ENCODE measurements at regions not wholly inside any gene's neighbourhood (a gene's known extent, or its start where the extent isn't known, plus 50 kb on each side); places are given as distances from the start of the nearest gene placed in this dataset.
"Not testable (repeated sequence)": the region's sequence is repeated elsewhere in the genome, so short reads cannot be mapped to it uniquely, and the experiment has no call there.

- no peak for DNase-seq
- no peaks in the 10 kb centered on the region for H3K27me3 ChIP-seq (ENCODE audit: low read length)
- no peaks in the 10 kb centered on the region for H4K20me1 ChIP-seq (ENCODE audit: insufficient read depth, low read depth, low read length)
- H3K4me1 ChIP-seq (ENCODE audit: low read length), result peaks cover 17% of the 10 kb centered on the region
- no peak overlapping the region for H3K4me2 ChIP-seq (ENCODE audit: low read depth, low read length, poor library complexity, severe bottlenecking)
- no peaks in the 10 kb centered on the region for H3K79me2 ChIP-seq (ENCODE audit: low read length)
- no peak overlapping the region for H2AFZ ChIP-seq (ENCODE audit: low read length)
- no peak overlapping the region for H3K9ac ChIP-seq (ENCODE audit: low read length)
- no peak overlapping the region for H3K4me3 ChIP-seq (ENCODE audit: low read length)
- no peak overlapping the region for H3K27ac ChIP-seq (ENCODE audit: low read length)
- no peaks in the 10 kb centered on the region for H3K9me3 ChIP-seq (ENCODE audit: low read length)
- no peaks in the 10 kb centered on the region for H3K9me2 ChIP-seq (replicated peaks; ENCODE audit: insufficient read depth, low read length)
- no peaks in the 10 kb centered on the region for H3K36me3 ChIP-seq (ENCODE audit: insufficient read depth, low read length)
These were observed 235.5 kb upstream of the ZNF608 start for GRCh38 chr5:124981901-124982300.

DNA sequence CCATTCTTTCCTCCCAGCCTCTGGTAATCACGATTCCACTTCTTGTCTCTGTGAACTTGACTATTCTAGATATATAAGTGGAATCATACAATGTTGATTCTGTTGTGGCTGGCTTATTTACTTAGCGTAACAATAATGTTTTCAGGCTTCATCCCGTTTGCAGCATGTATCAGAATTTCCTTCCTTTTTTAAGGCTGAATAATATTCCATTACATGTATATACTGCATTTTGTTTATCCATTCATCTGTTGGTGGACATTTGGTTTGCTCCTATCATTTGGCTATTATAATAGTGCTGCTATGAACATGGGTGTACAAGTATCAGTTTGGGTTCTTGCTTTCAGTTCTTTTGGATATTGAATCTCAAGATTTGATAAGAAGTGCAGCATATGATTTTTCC is 239.7 kb upstream of the ZNF608 start:
- Histone ChIP-seq H4K20me1 (ENCODE audit: insufficient read depth, low read depth, low read length) (no peaks in the 10 kb centered on the region), H3K27me3 (ENCODE audit: low read length) (no peaks in the 10 kb centered on the region), H3K36me3 (ENCODE audit: insufficient read depth, low read length) (no peaks in the 10 kb centered on the region), H3K27ac (ENCODE audit: low read length) (no peak overlapping the region), H3K79me2 (ENCODE audit: low read length) (no peaks in the 10 kb centered on the region), H3K9ac (ENCODE audit: low read length) (no peak overlapping the region), H3K4me3 (ENCODE audit: low read length) (no peak overlapping the region), H3K4me1 (ENCODE audit: low read length) (peaks cover 2% of the 10 kb centered on the region), H3K9me3 (ENCODE audit: low read length) (no peaks in the 10 kb centered on the region), H3K9me2 (replicated peaks; ENCODE audit: insufficient read depth, low read length) (no peaks in the 10 kb centered on the region), H2AFZ (ENCODE audit: low read length) (no peak overlapping the region), H3K4me2 (ENCODE audit: low read depth, low read length, poor library complexity, severe bottlenecking) (no peak overlapping the region)
- DNase-seq, result no peak

DNA sequence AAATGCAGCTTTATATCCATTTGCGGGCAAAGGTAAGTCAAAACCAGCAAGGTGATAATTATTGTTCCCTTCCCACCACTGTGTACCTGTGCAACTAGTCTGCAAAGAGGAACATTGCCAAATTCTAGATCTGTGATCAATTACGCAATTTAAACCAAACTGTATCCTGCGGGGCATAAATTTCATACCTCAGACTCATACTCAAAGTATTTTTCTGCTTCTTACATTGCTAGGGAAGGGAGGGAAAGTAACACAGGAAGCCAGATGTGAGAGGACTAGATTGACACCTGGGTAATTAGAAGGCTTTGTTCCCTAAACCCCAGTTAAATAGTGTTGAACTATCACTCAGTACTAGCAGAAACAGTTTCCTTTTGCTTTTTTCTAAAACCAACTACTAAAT is 240.2 kb upstream of the ZNF608 start:
- Histone ChIP-seq H3K9me2 (replicated peaks; ENCODE audit: insufficient read depth, low read length) (no peaks in the 10 kb centered on the region), H3K9me3 (ENCODE audit: low read length) (no peaks in the 10 kb centered on the region), H3K4me2 (ENCODE audit: low read depth, low read length, poor library complexity, severe bottlenecking) (no peak overlapping the region), H4K20me1 (ENCODE audit: insufficient read depth, low read depth, low read length) (no peaks in the 10 kb centered on the region), H3K36me3 (ENCODE audit: insufficient read depth, low read length) (no peaks in the 10 kb centered on the region), H3K27ac (ENCODE audit: low read length) (no peak overlapping the region), H2AFZ (ENCODE audit: low read length) (no peak overlapping the region), H3K4me3 (ENCODE audit: low read length) (no peak overlapping the region), H3K79me2 (ENCODE audit: low read length) (no peaks in the 10 kb centered on the region), H3K27me3 (ENCODE audit: low read length) (no peaks in the 10 kb centered on the region), H3K4me1 (ENCODE audit: low read length) (no peaks in the 10 kb centered on the region), H3K9ac (ENCODE audit: low read length) (no peak overlapping the region)
- no peak for DNase-seq

GRCh38 chr5:124987786-124988185 is 241.3 kb upstream of the ZNF608 start:
- H4K20me1 ChIP-seq (ENCODE audit: insufficient read depth, low read depth, low read length); DNase-seq; H3K4me3 ChIP-seq (ENCODE audit: low read length); H3K79me2 ChIP-seq (ENCODE audit: low read length); H3K4me2 ChIP-seq (ENCODE audit: low read depth, low read length, poor library complexity, severe bottlenecking); H3K4me1 ChIP-seq (ENCODE audit: low read length); H3K36me3 ChIP-seq (ENCODE audit: insufficient read depth, low read length); H3K27me3 ChIP-seq (ENCODE audit: low read length); H3K9me2 ChIP-seq (replicated peaks; ENCODE audit: insufficient read depth, low read length); H3K9me3 ChIP-seq (ENCODE audit: low read length); H2AFZ ChIP-seq (ENCODE audit: low read length); H3K27ac ChIP-seq (ENCODE audit: low read length); H3K9ac ChIP-seq (ENCODE audit: low read length): not testable (repeated sequence)

GRCh38 chr5:124990723-124991122 is 244.3 kb upstream of the ZNF608 start:
- Histone ChIP-seq H3K27me3 (ENCODE audit: low read length) (no peaks in the 10 kb centered on the region), H3K9ac (ENCODE audit: low read length) (no peak overlapping the region), H3K36me3 (ENCODE audit: insufficient read depth, low read length) (no peaks in the 10 kb centered on the region), H3K79me2 (ENCODE audit: low read length) (no peaks in the 10 kb centered on the region), H3K4me2 (ENCODE audit: low read depth, low read length, poor library complexity, severe bottlenecking) (no peak overlapping the region), H3K4me3 (ENCODE audit: low read length) (no peak overlapping the region), H3K9me2 (replicated peaks; ENCODE audit: insufficient read depth, low read length) (no peaks in the 10 kb centered on the region), H3K4me1 (ENCODE audit: low read length) (no peaks in the 10 kb centered on the region), H3K9me3 (ENCODE audit: low read length) (no peaks in the 10 kb centered on the region), H2AFZ (ENCODE audit: low read length) (no peak overlapping the region), H4K20me1 (ENCODE audit: insufficient read depth, low read depth, low read length) (no peaks in the 10 kb centered on the region), H3K27ac (ENCODE audit: low read length) (no peak overlapping the region)
- DNase-seq, result no peak

GRCh38 chr5:124995421-124995820 is 249.0 kb upstream of the ZNF608 start:
- Histone ChIP-seq H3K4me1 (ENCODE audit: low read length) (peaks cover 7% of the 10 kb centered on the region), H3K9me2 (replicated peaks; ENCODE audit: insufficient read depth, low read length) (no peaks in the 10 kb centered on the region), H3K4me2 (ENCODE audit: low read depth, low read length, poor library complexity, severe bottlenecking) (no peak overlapping the region), H4K20me1 (ENCODE audit: insufficient read depth, low read depth, low read length) (no peaks in the 10 kb centered on the region), H2AFZ (ENCODE audit: low read length) (no peak overlapping the region), H3K27me3 (ENCODE audit: low read length) (no peaks in the 10 kb centered on the region), H3K79me2 (ENCODE audit: low read length) (no peaks in the 10 kb centered on the region), H3K27ac (ENCODE audit: low read length) (no peak overlapping the region), H3K36me3 (ENCODE audit: insufficient read depth, low read length) (no peaks in the 10 kb centered on the region), H3K4me3 (ENCODE audit: low read length) (no peak overlapping the region), H3K9me3 (ENCODE audit: low read length) (no peaks in the 10 kb centered on the region), H3K9ac (ENCODE audit: low read length) (no peak overlapping the region)
- no peak for DNase-seq

DNA sequence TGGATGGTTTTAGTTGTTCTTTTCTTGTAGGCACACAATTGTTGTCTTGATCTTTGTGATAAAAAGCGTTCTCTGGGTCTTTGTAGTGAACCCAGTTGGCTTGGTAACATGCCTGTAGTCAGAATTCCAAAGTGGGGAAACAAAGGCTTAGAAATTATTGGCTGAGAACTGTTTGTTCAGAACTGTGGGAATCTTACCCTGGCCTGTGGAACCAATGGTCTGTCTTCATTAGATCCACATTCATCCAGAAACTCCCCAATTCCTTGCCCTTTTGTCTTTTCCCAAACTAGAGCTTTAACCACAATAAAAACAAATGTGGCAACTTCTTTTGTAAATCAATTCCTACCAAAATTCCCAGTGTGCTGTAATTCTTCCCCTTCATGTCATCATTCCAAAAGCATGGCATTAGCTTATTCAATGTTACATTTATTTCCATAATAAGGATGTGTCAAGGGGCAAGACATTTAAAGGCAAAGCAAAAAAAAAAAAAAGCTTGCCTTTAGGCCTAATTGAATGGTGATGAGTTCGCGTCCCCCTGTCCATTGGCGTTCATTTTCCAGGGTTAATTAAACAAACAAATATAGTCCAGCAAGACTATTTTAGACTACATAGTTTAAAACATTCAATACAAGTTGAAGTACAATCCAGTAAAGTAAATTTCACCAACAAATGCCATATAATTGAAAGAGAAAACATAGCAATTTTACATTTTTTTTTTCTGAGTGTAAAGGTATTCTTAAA is 249.8 kb upstream of the ZNF608 start:
- DNase-seq, result no peak
- Histone ChIP-seq H3K27ac (ENCODE audit: low read length) (no peak overlapping the region), H3K27me3 (ENCODE audit: low read length) (no peaks in the 10 kb centered on the region), H3K9me2 (replicated peaks; ENCODE audit: insufficient read depth, low read length) (no peaks in the 10 kb centered on the region), H3K4me3 (ENCODE audit: low read length) (no peak overlapping the region), H4K20me1 (ENCODE audit: insufficient read depth, low read depth, low read length) (no peaks in the 10 kb centered on the region), H3K9me3 (ENCODE audit: low read length) (no peaks in the 10 kb centered on the region), H3K4me1 (ENCODE audit: low read length) (peaks cover 7% of the 10 kb centered on the region), H3K79me2 (ENCODE audit: low read length) (no peaks in the 10 kb centered on the region), H3K36me3 (ENCODE audit: insufficient read depth, low read length) (no peaks in the 10 kb centered on the region), H2AFZ (ENCODE audit: low read length) (no peak overlapping the region), H3K9ac (ENCODE audit: low read length) (no peak overlapping the region), H3K4me2 (ENCODE audit: low read depth, low read length, poor library complexity, severe bottlenecking) (no peak overlapping the region)

DNA sequence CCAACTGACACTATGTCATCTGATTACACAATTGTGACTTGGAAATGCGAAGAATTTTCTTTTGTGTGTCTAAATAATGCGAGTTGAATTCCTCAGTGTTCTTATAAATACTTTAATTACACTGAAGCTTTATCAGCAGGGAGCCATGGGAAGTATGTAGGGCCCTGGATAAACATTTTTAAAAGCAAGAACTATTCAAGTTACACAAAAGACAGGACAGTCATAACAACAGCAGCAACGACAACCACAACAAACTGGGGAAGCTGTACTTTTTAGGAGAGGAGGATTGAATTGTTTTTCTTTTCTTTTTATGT is 250.3 kb upstream of the ZNF608 start:
- H3K4me3 ChIP-seq (ENCODE audit: low read length), result no peak overlapping the region
- H3K36me3 ChIP-seq (ENCODE audit: insufficient read depth, low read length), result no peaks in the 10 kb centered on the region
- H3K27me3 ChIP-seq (ENCODE audit: low read length), result no peaks in the 10 kb centered on the region
- H3K9me2 ChIP-seq (replicated peaks; ENCODE audit: insufficient read depth, low read length), result no peaks in the 10 kb centered on the region
- no peak overlapping the region for H3K4me2 ChIP-seq (ENCODE audit: low read depth, low read length, poor library complexity, severe bottlenecking)
- H2AFZ ChIP-seq (ENCODE audit: low read length), result no peak overlapping the region
- H3K27ac ChIP-seq (ENCODE audit: low read length), result no peak overlapping the region
- H3K4me1 ChIP-seq (ENCODE audit: low read length), result peaks cover 7% of the 10 kb centered on the region
- no peak overlapping the region for H3K9ac ChIP-seq (ENCODE audit: low read length)
- no peaks in the 10 kb centered on the region for H3K9me3 ChIP-seq (ENCODE audit: low read length)
- DNase-seq, result no peak
- H3K79me2 ChIP-seq (ENCODE audit: low read length), result no peaks in the 10 kb centered on the region
- no peaks in the 10 kb centered on the region for H4K20me1 ChIP-seq (ENCODE audit: insufficient read depth, low read depth, low read length)

Measured in Karpas-422 (cell line).